Keratinocyte (primary cell): ENCODE measurements at regions not wholly inside any gene's neighbourhood (a gene's known extent, or its start where the extent isn't known, plus 50 kb on each side); places are given as distances from the start of the nearest gene placed in this dataset.

ENCODE experiments used
- EZH2 ChIP-seq: IDR thresholded peaks from one replicate; pipeline ENCODE4 v1.6.1; 2012; ENCODE audit warnings: inconsistent platforms, mild to moderate bottlenecking, low read length, moderate library complexity
- TF ChIP-seq, protein P1 (sequence below), 3 experiments: IDR thresholded peaks in 1 of 3; conservative IDR thresholded peaks in 1 of 3; optimal IDR thresholded peaks in 1 of 3; 2 replicates in 2 of 3; 3 replicates in 1 of 3; pipeline versions ENCODE3 to v1.5.1; 2011; ENCODE audit warnings: low read length in 3 of 3, mild to moderate bottlenecking in 3 of 3, moderate library complexity in 2 of 3, control low read depth in 1 of 3, inconsistent platforms in 1 of 3; ENCODE audit not compliant: insufficient read depth in 2 of 3; ENCODE audit errors: extremely low read depth in 1 of 3

DNA sequence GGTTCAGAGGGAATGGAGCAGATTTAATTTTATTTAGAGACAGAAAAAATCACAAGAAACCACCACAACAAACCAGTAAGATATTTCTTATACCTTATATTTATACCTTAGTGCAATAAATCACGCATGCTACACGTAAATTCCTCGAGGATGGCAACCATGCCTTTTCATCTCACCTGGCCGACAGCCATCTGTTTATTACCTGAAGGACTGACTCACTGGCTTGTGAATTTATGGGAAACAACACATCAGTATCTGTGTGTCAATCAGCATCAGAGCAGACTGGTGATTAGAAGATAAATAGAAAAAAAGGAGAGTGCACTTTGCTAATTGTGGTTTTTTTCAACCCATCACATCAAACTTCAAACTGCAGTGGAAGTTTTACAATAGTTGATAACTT, 58.4 kb downstream of the S1PR1 start:
- TF ChIP-seq, protein P1, sequence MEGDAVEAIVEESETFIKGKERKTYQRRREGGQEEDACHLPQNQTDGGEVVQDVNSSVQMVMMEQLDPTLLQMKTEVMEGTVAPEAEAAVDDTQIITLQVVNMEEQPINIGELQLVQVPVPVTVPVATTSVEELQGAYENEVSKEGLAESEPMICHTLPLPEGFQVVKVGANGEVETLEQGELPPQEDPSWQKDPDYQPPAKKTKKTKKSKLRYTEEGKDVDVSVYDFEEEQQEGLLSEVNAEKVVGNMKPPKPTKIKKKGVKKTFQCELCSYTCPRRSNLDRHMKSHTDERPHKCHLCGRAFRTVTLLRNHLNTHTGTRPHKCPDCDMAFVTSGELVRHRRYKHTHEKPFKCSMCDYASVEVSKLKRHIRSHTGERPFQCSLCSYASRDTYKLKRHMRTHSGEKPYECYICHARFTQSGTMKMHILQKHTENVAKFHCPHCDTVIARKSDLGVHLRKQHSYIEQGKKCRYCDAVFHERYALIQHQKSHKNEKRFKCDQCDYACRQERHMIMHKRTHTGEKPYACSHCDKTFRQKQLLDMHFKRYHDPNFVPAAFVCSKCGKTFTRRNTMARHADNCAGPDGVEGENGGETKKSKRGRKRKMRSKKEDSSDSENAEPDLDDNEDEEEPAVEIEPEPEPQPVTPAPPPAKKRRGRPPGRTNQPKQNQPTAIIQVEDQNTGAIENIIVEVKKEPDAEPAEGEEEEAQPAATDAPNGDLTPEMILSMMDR (optimal IDR thresholded peaks at IDR 0.05 in 1 of 3, IDR thresholded peaks at IDR 0.05 in 1 of 3, conservative IDR thresholded peaks at IDR 0.05 in 1 of 3; ENCODE audit: extremely low read depth in 1 of 3, insufficient read depth in 2 of 3, low read length in 3 of 3) = no peak
- TF ChIP-seq EZH2 = no peak
